ENCODE measurements at regions not wholly inside any gene's neighbourhood (a gene's known extent, or its start where the extent isn't known, plus 50 kb on each side); places are given as distances from the start of the nearest gene placed in this dataset.
"Not testable (repeated sequence)": the region's sequence is repeated elsewhere in the genome, so short reads cannot be mapped to it uniquely, and the experiment has no call there.

DNA sequence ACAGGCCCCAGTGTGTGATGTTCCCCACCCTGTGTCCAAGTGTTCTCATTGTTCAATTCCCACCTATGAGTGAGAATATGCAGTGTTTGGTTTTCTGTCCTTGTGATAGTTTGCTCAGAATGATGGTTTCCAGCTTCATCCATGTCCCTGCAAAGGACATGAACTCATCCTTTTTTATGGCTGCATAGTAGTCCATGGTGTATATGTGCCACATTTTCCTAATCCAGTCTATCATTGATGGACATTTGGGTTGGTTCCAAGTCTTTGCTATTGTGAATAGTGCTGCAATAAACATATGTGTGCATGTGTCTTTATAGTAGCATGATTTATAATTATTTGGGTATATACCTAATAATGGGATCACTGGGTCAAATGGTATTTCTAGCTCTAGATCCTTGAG, 115.0 kb upstream of the TBX18 start:
- TF ChIP-seq, protein P1, sequence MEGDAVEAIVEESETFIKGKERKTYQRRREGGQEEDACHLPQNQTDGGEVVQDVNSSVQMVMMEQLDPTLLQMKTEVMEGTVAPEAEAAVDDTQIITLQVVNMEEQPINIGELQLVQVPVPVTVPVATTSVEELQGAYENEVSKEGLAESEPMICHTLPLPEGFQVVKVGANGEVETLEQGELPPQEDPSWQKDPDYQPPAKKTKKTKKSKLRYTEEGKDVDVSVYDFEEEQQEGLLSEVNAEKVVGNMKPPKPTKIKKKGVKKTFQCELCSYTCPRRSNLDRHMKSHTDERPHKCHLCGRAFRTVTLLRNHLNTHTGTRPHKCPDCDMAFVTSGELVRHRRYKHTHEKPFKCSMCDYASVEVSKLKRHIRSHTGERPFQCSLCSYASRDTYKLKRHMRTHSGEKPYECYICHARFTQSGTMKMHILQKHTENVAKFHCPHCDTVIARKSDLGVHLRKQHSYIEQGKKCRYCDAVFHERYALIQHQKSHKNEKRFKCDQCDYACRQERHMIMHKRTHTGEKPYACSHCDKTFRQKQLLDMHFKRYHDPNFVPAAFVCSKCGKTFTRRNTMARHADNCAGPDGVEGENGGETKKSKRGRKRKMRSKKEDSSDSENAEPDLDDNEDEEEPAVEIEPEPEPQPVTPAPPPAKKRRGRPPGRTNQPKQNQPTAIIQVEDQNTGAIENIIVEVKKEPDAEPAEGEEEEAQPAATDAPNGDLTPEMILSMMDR (IDR thresholded peaks at IDR 0.05; ENCODE audit: insufficient read depth, low read depth, low read length), result not testable (repeated sequence)
- not testable (repeated sequence) for TF ChIP-seq EZH2 (IDR thresholded peaks at IDR 0.05; ENCODE audit: insufficient read depth, low read length)
